ENCODE measurements at regions not wholly inside any gene's neighbourhood (a gene's known extent, or its start where the extent isn't known, plus 50 kb on each side); places are given as distances from the start of the nearest gene placed in this dataset.

DNA sequence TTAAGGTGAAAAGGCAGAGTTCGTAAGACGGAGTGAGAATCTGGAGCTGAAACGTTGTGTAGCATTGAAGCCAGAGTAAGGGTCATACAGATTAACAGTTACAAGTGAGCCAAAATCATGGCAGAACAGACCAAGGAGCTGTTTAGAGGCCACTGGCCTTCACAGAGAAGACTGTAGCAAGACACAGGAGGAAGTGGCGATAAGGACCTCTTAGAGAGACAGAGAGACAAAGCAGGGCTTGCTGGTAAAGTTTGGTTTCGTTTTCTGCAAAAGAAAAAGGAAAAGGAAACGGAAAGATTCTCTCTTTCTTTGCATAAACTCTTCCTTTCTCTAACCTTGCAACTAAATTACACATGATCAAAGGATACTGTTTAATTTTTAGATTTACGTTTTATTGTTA is 83.0 kb downstream of the AASDHPPT start:
- no peak for TF ChIP-seq CTCF (conservative IDR thresholded peaks at IDR 0.05; ENCODE audit: low read depth, low read length)
- TF ChIP-seq EZH2 (IDR thresholded peaks at IDR 0.05; ENCODE audit: borderline replicate concordance, low read depth, low read length, poor library complexity, severe bottlenecking): no peak

Data from A673 (cell line).